ENCODE measurements at regions not wholly inside any gene's neighbourhood (a gene's known extent, or its start where the extent isn't known, plus 50 kb on each side); places are given as distances from the start of the nearest gene placed in this dataset.
"Not testable (repeated sequence)": the region's sequence is repeated elsewhere in the genome, so short reads cannot be mapped to it uniquely, and the experiment has no call there.

DNA sequence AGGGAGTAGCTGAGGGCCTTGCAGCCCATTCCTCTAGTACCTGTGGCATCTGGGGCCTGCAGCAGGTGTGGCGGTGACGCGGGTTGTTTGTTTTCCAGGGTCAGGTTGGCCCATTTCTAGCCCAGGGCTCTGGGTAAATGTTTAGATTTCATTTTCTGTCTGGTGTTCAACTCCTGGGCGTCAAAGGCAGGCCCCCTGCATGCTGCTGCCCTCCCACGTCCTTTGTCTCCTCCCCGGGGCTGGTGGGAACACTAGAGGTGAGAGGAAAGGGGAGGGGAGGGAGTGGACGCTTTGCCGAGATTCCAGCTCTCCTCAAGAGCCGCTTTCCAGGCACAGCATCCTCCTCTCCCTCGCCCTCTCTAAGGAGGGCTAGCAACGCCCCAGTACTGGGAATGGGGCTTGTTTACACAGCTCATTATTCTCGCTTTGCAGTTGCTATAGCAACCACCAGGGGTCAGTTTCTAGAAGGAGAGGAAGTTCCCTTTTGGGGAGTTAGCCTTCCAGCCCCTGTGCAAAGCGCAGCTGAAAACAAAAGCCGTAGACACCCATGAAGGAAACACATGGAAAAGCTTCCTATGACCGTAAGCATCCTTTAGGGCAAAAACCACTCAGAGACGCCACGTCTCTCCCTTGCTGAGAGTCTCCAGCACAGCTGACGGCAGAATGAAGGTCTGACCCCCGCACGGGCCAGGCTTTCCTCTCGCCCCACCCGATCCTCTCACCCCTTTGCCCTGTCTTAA lies 170.6 kb downstream of the LY86 start:
- Mint-ChIP-seq H3K27ac (no peak overlapping the region), H3K9me3 (no peaks in the 10 kb centered on the region), H3K36me3 (no peaks in the 10 kb centered on the region)
- ATAC-seq (peak in 1 of 2 donors; percentile 32), DNase-seq (ENCODE audit: low spot score in 2 of 2) (peak in 1 of 2 donors; percentile 25)

DNA sequence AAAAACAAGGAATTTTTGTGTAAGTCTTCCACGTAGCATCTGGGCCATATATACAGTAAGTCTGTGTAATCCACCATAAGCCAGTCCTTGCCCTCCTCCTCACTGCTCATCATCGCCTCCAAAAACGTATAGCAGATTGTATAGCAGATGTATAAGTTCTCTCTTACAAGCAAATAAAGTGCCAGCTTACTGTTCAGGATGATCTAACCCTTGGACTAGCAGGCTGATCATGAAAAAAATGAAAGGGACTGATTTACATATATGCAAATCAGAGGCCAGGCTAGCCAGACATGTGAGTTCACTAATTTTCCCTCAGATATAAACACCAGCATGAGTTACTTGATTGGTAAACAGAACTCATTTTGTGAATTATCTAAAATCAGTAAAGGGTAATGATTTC lies 171.5 kb downstream of the LY86 start:
- H3K27ac Mint-ChIP-seq, result no peak overlapping the region
- H3K9me3 Mint-ChIP-seq, result no peaks in the 10 kb centered on the region
- ATAC-seq, result no peak
- DNase-seq (ENCODE audit: low spot score in 2 of 2), result no peak
- no peaks in the 10 kb centered on the region for H3K36me3 Mint-ChIP-seq

DNA sequence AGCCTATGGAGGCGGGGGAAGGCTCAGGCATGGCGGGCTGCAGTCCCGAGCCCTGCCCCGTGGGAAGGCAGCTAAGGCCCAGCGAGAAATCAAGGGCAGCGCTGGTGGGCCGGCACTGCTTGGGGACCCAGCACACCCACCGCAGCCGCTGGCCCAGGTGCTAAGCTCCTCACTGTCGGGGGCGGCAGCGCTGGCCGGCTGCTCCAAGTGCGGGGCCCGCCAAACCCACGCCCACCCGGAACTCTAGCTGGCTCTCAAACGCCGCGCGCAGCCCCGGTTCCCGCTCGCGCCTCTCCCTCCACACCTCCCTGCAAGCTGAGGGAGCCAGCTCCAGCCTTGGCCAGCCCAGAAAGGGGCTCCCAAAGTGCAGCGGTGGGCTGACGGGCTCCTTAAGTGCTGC lies 174.0 kb downstream of the LY86 start:
- H3K9me3 Mint-ChIP-seq; H3K36me3 Mint-ChIP-seq; DNase-seq (ENCODE audit: low spot score in 2 of 2); ATAC-seq; H3K27ac Mint-ChIP-seq: not testable (repeated sequence)

DNA sequence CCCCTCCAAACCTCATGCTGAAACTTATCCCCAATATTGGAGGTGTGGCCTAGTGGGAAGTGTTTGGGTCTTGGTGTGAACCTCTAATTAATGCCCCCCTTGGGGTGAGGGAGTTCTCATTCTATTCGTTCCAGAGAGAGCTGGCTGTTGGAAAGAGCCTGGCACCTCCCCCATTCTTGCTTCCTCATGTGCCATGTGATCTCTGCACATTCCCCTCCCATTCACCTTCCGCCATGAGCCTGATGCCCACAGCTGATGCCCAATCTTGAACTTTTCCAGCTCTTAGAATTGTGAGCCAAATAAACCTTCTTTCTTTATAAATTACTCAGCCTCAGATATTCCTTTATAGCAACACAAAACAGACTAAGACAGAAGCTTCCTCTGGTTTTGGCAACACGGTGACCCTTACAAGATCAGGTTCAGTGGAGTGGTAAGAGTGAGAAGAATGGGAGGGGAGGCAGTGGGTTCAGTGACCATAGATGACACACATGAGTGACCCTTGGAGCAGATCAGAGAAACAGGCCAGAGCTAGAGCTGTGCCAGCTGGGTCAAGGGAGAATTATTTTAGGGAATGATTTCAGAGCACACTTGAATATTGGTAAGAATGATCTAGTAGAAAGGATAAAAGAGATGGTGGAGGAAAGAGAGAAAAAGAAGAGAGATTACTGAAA lies 176.4 kb downstream of the LY86 start:
- Mint-ChIP-seq H3K36me3 (no peaks in the 10 kb centered on the region), H3K27ac (no peak overlapping the region), H3K9me3 (no peaks in the 10 kb centered on the region)
- no peak for ATAC-seq
- DNase-seq (ENCODE audit: low spot score in 2 of 2), result no peak

DNA sequence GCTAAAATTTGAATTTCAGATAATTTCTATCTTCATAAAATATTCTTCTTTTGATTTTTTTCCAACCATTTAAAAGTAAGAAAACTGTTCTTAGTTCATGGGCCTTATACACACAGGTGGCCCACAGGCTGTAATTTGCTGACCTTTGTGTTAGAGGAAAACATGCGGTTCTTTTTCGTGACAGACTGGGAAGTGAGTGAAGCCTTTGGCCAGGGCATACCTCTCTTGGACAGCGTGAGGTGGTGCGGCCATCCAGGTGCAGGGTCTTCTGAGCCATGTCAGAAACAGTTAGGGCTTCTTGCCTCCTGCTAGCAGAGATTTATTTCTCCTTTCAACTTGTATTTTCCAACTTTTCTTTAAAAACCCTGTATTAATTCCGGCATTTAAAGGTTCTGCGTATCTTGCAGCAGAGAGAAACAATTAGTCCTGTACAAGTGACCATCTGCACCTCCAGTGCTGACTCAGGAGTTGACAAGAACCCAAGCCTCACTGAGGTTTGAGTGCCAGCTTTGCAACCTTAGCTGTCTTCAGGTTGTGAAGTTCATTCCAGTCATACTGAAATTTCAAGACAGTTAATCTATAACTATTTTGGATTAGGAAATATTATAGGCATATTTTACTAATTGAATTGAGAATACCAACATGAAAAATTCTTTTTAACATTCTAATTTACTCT lies 177.8 kb downstream of the LY86 start:
- Mint-ChIP-seq H3K36me3 (no peaks in the 10 kb centered on the region), H3K9me3 (no peaks in the 10 kb centered on the region), H3K27ac (no peak overlapping the region)
- DNase-seq (ENCODE audit: low spot score in 2 of 2), result no peak
- ATAC-seq, result no peak

DNA sequence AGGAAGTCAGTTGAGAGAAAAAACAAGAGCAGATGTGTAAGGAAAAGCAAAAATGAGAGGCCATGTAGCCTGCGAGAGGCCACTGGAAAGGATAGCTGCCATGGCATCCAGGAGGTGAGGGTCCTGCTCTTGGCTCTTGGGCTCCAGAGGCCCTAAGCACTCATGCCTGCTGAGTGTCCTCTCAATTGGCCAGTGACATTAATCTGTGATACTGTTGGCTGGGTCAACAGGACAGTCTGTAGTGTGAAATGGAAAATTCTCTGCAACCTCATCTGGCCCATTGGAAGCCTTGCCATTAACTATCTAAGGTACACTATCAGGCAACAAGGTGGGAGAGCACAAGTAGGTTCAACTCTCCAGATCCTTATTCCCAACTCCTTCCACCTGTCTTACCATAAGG lies 180.9 kb downstream of the LY86 start:
- ATAC-seq, result no peak
- no peak overlapping the region for H3K27ac Mint-ChIP-seq
- DNase-seq (ENCODE audit: low spot score in 2 of 2), result no peak
- no peaks in the 10 kb centered on the region for H3K9me3 Mint-ChIP-seq
- no peaks in the 10 kb centered on the region for H3K36me3 Mint-ChIP-seq

DNA sequence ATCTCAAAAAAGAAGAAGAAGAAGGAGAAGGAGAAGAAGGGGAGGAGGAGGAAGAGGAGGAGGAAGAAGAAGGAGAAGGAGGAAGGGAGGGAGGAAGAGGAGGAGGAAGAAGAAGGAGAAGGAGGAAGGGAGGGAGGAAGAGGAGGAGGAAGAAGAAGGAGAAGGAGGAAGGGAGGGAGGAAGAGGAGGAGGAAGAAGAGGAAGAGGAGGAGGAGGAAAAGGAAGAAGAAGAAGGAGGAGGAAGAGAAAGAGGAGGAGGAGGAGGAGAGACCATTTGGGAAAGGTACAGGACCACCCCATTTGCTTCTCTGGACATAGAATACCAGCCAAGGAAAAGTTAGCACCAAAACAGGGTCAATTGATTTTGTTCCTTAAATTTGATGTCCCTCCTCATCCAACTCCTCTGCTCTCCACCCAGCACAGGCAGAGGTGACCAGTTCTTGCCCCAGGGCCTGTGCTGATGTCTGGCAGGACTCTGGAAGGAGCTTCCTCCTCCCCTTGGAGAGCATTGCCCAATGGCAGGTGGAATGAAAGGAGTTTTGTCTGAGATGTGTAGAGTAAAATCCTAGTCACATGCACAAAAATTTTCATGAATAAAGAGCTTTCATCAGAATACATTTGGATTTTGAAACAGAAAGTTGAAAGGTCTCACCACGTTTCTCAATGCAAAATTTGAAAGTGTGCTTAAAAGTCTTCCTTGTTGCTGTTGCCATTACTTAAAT lies 182.9 kb downstream of the LY86 start:
- Mint-ChIP-seq H3K27ac (no peak overlapping the region), H3K9me3 (no peaks in the 10 kb centered on the region), H3K36me3 (no peaks in the 10 kb centered on the region)
- DNase-seq (ENCODE audit: low spot score in 2 of 2) (no peak), ATAC-seq (no peak)

DNA sequence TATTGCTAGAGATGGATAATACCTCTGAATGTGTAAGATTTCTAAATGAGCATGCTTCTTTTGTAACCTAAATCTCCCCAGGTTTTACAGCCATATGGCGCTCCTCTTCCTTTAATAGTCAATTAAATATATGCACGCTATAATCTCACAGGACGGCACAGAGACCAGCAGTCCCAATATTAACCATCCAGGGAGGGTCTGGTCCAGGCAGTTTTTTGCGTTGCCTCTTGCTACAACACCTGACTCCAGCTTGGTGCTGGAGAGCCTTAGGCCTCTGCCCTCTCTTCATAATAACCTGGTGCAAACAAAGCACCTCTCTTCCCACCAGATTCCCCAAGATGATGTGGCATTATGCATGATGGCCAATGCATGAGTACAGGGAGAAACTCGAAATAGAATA lies 183.4 kb downstream of the LY86 start:
- DNase-seq (ENCODE audit: low spot score in 2 of 2), result no peak
- ATAC-seq, result no peak
- Mint-ChIP-seq H3K36me3 (no peaks in the 10 kb centered on the region), H3K27ac (no peak overlapping the region), H3K9me3 (peaks cover 0 to 5% of the 10 kb centered on the region in 2 donors)

DNA sequence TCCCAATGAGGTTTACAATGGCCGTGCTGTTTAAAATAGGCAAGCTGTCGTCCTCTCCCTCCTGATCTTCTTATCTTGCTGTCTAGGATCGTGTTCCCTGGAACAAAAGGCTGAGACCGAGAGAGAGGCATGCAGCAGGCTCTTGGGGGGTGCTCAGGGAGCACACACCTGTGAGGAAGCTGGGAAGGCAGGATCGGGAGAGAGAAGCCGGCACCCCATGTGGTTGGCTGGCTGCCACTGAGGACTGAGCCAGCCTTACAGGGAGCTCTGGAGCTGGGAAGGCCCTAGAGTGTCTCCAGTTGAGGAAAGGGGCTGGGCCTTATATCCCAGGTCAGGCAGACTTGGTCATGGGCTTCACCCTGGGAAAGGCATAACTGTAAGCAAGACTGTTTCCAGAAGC lies 184.2 kb downstream of the LY86 start:
- H3K36me3 Mint-ChIP-seq, result no peaks in the 10 kb centered on the region
- DNase-seq (ENCODE audit: low spot score in 2 of 2) (no peak), ATAC-seq (no peak)
- H3K9me3 Mint-ChIP-seq, result peaks cover 0 to 6% of the 10 kb centered on the region in 2 donors
- H3K27ac Mint-ChIP-seq, result no peak overlapping the region

DNA sequence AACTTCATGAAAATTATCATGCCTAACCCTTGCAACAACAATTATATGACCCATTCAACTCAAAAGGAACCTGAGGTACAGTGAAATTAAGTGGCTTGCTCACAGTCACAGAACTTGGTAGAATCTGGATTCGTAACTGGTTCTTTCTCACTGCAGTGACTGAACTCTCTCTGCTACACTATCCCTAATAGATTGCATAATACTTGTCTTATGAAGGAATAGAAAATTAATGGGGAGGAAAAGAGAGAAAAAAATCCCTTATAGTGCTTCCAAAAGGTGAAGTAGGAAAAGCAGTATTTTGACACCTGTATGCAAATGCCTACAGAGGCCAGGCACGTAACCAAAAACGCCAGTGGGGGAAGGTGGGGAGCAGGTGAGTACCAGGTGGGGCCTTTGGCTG lies 186.6 kb downstream of the LY86 start:
- ATAC-seq (no peak), DNase-seq (ENCODE audit: low spot score in 2 of 2) (no peak)
- no peaks in the 10 kb centered on the region for H3K36me3 Mint-ChIP-seq

DNA sequence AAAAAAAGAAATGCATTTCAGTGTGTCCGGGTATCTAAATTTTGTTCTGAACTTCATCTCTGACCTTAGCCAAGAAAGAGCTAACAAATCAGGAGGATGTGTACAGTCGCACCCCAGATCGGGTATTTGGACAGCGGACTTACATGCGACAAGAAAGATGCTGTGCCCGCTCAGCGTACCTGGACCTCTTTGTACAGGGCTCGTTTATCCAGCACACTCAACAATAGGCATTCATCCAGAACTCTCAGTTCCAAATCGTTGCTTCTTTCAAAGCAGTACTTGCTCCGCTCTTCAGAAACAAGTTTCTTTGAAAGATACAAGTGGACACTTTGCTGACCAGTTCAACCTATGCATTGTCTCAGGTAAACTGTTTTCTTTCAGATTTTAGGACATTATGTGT lies 191.7 kb downstream of the LY86 start:
- DNase-seq (ENCODE audit: low spot score in 2 of 2) (no peak), ATAC-seq (no peak)
- peaks cover 4 to 6% of the 10 kb centered on the region in 2 donors for H3K9me3 Mint-ChIP-seq
- no peaks in the 10 kb centered on the region for H3K36me3 Mint-ChIP-seq
- no peak overlapping the region for H3K27ac Mint-ChIP-seq

More for the DNA sequence above, 186.6 kb downstream of the LY86 start:
- H3K27ac Mint-ChIP-seq, result no peak overlapping the region
- peaks cover 4 to 6% of the 10 kb centered on the region in 2 donors for H3K9me3 Mint-ChIP-seq

DNA sequence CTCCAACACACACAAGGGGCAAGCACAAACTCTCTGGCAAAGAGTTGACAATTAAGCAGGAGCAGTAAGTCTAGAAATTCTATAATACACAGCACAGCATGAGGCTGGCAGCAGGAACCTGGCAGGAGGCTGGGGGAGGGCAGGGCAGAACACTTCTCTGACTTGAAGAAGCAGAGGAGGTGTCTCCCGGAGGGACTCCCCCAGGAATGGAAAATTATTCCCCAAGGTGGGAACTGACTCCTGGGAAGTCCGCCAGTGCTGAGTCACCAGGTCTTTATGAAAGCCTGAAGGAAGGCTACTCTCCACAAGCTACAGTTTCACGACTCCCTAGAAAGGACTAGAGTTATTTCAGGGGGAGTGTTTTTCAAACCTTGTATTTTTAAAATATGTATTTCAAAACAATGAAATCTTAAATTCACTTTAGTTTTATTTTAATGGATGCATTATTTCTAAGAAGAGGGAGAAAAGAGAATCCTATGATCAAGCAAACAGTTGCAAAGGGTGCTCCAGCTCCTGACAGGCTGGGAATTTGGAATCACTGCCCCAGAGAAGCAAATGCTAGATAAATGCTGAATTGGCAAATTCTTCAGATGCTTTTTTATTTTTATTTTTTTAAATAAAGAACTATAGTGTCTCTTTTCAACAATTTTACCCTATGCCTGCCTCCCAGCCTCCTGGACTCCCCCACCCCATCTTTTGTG lies 192.8 kb downstream of the LY86 start:
- no peak for ATAC-seq
- peaks cover 4 to 6% of the 10 kb centered on the region in 2 donors for H3K9me3 Mint-ChIP-seq
- no peaks in the 10 kb centered on the region for H3K36me3 Mint-ChIP-seq
- DNase-seq (ENCODE audit: low spot score in 2 of 2), result no peak
- no peak overlapping the region for H3K27ac Mint-ChIP-seq

DNA sequence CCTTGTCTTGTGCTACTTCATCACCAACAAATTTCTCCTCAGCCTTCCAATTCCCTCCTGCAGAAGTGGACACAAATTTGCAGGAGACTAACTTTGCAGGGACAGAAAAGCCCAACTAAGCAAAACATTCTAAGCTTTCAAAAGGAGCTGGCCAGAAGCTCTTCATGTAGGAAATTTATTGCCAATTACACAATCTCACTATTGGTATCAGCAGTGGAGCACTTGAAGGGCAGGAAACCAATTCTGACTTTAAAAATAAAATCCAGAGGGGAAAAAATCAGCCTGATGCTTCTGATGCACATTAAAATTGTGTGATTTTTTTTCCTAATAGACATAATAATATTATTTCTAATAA lies 193.3 kb downstream of the LY86 start:
- Mint-ChIP-seq H3K9me3 (peaks cover 2 to 4% of the 10 kb centered on the region in 2 donors), H3K36me3 (no peaks in the 10 kb centered on the region), H3K27ac (no peak overlapping the region)
- no peak for ATAC-seq
- no peak for DNase-seq (ENCODE audit: low spot score in 2 of 2)

DNA sequence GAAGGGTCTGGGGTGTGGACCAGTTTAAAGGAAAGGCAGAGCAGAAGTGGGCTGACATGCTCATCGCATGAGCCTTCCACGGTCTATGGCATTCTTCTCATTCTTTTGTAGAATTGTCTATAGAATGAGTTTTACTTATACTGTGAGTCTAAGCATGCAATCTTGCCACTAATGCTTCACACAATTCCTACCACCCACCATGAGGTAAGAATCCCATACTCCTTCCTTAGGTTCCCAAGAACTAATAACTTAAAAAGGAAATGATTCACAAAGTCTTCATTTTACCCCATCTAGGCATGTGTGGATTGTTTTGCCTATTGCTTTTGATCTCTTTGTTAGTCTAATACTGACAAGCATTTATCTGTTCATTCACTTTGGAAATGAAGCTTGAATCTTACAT lies 195.2 kb downstream of the LY86 start:
- no peak overlapping the region for H3K27ac Mint-ChIP-seq
- no peaks in the 10 kb centered on the region for H3K36me3 Mint-ChIP-seq
- DNase-seq (ENCODE audit: low spot score in 2 of 2) (no peak), ATAC-seq (no peak)
- no peaks in the 10 kb centered on the region for H3K9me3 Mint-ChIP-seq

DNA sequence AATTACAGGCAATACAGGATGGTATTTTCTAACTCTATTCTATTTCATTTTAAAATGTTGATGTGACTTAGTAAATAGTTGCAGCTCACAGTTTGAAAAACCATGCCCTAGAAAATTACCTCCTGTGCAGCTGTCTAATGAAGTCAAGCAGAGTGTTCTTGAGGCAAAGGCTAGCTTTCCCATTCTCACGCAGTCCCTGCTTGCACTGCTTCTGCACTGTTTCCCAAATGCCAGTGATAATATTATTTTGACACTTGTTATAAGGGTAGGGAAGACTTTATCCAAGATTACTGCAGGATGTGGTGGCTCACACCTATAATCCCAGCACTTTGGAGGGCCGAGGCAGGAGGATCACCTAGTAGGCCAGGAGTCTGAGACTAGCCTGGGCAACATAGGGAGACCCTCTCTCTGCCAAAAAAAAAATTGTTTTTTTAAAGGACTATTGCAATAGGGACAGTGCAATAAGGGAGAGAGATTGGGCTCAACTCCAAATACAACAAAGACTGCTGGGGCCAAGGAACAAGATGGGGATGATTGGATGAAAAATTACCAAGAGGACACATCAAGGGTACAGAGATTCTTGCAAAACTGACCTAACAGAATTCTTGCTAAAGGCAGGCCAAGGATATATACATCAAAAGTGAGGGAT lies 196.1 kb downstream of the LY86 start:
- DNase-seq (ENCODE audit: low spot score in 2 of 2) (no peak), ATAC-seq (no peak)
- H3K9me3 Mint-ChIP-seq, result no peaks in the 10 kb centered on the region
- H3K36me3 Mint-ChIP-seq, result no peaks in the 10 kb centered on the region
- no peak overlapping the region for H3K27ac Mint-ChIP-seq

DNA sequence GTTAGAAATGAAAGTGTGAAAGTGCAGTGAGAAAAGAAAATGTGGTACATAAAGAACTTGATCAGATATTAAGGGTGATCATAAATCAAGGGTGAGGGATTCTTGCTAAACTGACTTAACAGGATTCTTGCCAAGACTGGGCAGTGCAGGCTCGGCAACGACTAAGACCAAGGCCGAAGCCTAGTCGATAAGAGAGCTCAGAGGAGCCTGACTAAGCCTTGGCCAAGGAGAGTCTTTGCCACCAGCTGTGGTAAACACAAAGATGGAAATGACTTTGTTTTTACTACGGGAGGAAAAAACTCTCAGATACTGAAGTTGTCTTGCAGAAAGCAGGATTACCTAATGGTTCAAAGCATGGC lies 196.6 kb downstream of the LY86 start:
- no peaks in the 10 kb centered on the region for H3K9me3 Mint-ChIP-seq
- H3K27ac Mint-ChIP-seq, result no peak overlapping the region
- DNase-seq (ENCODE audit: low spot score in 2 of 2) (no peak), ATAC-seq (no peak)
- no peaks in the 10 kb centered on the region for H3K36me3 Mint-ChIP-seq
